ENCODE measurements at regions not wholly inside any gene's neighbourhood (a gene's known extent, or its start where the extent isn't known, plus 50 kb on each side); places are given as distances from the start of the nearest gene placed in this dataset.

GRCh38 chr20:39943336-39943735 lies 745.7 kb downstream of the MAFB start:
- TF ChIP-seq EZH2phosphoT487 (IDR thresholded peaks at IDR 0.05; ENCODE audit: insufficient read depth, low read depth) (no peak), EZH2 (IDR thresholded peaks at IDR 0.05; ENCODE audit: insufficient read depth, poor library complexity, severe bottlenecking) (no peak)
- WGBS, 2 experiments (ENCODE audit: low coverage in 1 of 2, low lambda C conversion rate in 2 of 2, missing lambda C conversion rate in 2 of 2), result 56 to 65% methylated on average over 6 of the region's 6 CpGs
- no peaks in the 10 kb centered on the region for H3K9me3 ChIP-seq (ENCODE audit: low read depth)
- no peak overlapping the region for H3K9ac ChIP-seq
- no peak overlapping the region for H2AFZ ChIP-seq
- H3K4me2 ChIP-seq (ENCODE audit: unreplicated experiment), result no peak overlapping the region
- H3K9me2 ChIP-seq (ENCODE audit: insufficient read depth), result no peaks in the 10 kb centered on the region
- no peaks in the 10 kb centered on the region for H3K36me3 ChIP-seq (ENCODE audit: low read depth)
- no peak for DNase-seq
- H4K20me1 ChIP-seq (ENCODE audit: insufficient read depth), result no peaks in the 10 kb centered on the region
- 0 out of 2 replicates have a peak, but pooled peaks cover 5% of the 10 kb centered on the region for H3K27me3 ChIP-seq (replicated peaks; ENCODE audit: insufficient read depth)
- no peaks in the 10 kb centered on the region for H3K4me1 ChIP-seq (ENCODE audit: insufficient read depth)
- no peak overlapping the region for H3K27ac ChIP-seq
- H3K4me3 ChIP-seq, result no peak overlapping the region
- no peaks in the 10 kb centered on the region for H3K79me2 ChIP-seq (ENCODE audit: insufficient read depth)
- in situ Hi-C loops (cut with MboI), result no loop called here
- no peaks in the 10 kb centered on the region for H3F3A ChIP-seq (ENCODE audit: insufficient read depth)

- Histone ChIP-seq H3F3A (ENCODE audit: insufficient read depth) (no peaks in the 10 kb centered on the region), H3K9me2 (ENCODE audit: insufficient read depth) (no peaks in the 10 kb centered on the region), H3K27me3 (replicated peaks; ENCODE audit: insufficient read depth) (no peaks in the 10 kb centered on the region), H3K9ac (no peak overlapping the region), H3K4me1 (ENCODE audit: insufficient read depth) (no peaks in the 10 kb centered on the region), H2AFZ (no peak overlapping the region), H3K9me3 (ENCODE audit: low read depth) (no peaks in the 10 kb centered on the region), H3K4me2 (ENCODE audit: unreplicated experiment) (no peak overlapping the region), H3K4me3 (no peak overlapping the region), H3K36me3 (ENCODE audit: low read depth) (no peaks in the 10 kb centered on the region), H3K79me2 (ENCODE audit: insufficient read depth) (no peaks in the 10 kb centered on the region), H4K20me1 (ENCODE audit: insufficient read depth) (no peaks in the 10 kb centered on the region), H3K27ac (no peak overlapping the region)
- in situ Hi-C loops (cut with MboI), result no loop called here
- WGBS, 2 experiments (ENCODE audit: low coverage in 1 of 2, low lambda C conversion rate in 2 of 2, missing lambda C conversion rate in 2 of 2), result 0 to 13% methylated on average over 1 of the region's 1 CpG
- DNase-seq, result no peak
- no peak for TF ChIP-seq EZH2 (IDR thresholded peaks at IDR 0.05; ENCODE audit: insufficient read depth, poor library complexity, severe bottlenecking)
- TF ChIP-seq EZH2phosphoT487 (IDR thresholded peaks at IDR 0.05; ENCODE audit: insufficient read depth, low read depth), result no peak
Observed at GRCh38 chr20:39941245-39941644, 747.8 kb downstream of the MAFB start.

- in situ Hi-C loops (cut with MboI), result no loop called here
- no peak overlapping the region for H3K4me2 ChIP-seq (ENCODE audit: unreplicated experiment)
- TF ChIP-seq EZH2 (IDR thresholded peaks at IDR 0.05; ENCODE audit: insufficient read depth, poor library complexity, severe bottlenecking) (no peak), EZH2phosphoT487 (IDR thresholded peaks at IDR 0.05; ENCODE audit: insufficient read depth, low read depth) (no peak)
- H3K4me1 ChIP-seq (ENCODE audit: insufficient read depth), result no peaks in the 10 kb centered on the region; the same call in 1 of the 2 replicates
- H3K79me2 ChIP-seq (ENCODE audit: insufficient read depth), result no peaks in the 10 kb centered on the region
- no peak overlapping the region for H3K27ac ChIP-seq
- peak; percentile 51 for DNase-seq
- no peaks in the 10 kb centered on the region for H3K9me2 ChIP-seq (ENCODE audit: insufficient read depth)
- H3F3A ChIP-seq (ENCODE audit: insufficient read depth), result no peaks in the 10 kb centered on the region
- 64 to 80% methylated on average over 2 of the region's 2 CpGs for WGBS, 2 experiments (ENCODE audit: low coverage in 1 of 2, low lambda C conversion rate in 2 of 2, missing lambda C conversion rate in 2 of 2)
- no peak overlapping the region for H2AFZ ChIP-seq
- no peaks in the 10 kb centered on the region for H3K9me3 ChIP-seq (ENCODE audit: low read depth)
- H4K20me1 ChIP-seq (ENCODE audit: insufficient read depth), result no peaks in the 10 kb centered on the region
- H3K36me3 ChIP-seq (ENCODE audit: low read depth), result no peaks in the 10 kb centered on the region
- H3K9ac ChIP-seq, result no peak overlapping the region
- no peaks in the 10 kb centered on the region for H3K27me3 ChIP-seq (replicated peaks; ENCODE audit: insufficient read depth)
- H3K4me3 ChIP-seq, result no peak overlapping the region
Observed at GRCh38 chr20:39939241-39939865, 749.7 kb downstream of the MAFB start.

GRCh38 chr20:39936401-39936800 lies 752.6 kb downstream of the MAFB start:
- no peak for DNase-seq
- no peaks in the 10 kb centered on the region for H3K79me2 ChIP-seq (ENCODE audit: insufficient read depth)
- H3F3A ChIP-seq (ENCODE audit: insufficient read depth), result no peaks in the 10 kb centered on the region
- H3K9me3 ChIP-seq (ENCODE audit: low read depth), result no peaks in the 10 kb centered on the region
- H3K36me3 ChIP-seq (ENCODE audit: low read depth), result no peaks in the 10 kb centered on the region
- H3K4me3 ChIP-seq, result no peak overlapping the region
- H3K9me2 ChIP-seq (ENCODE audit: insufficient read depth), result no peaks in the 10 kb centered on the region
- WGBS, 2 experiments (ENCODE audit: low coverage in 1 of 2, low lambda C conversion rate in 2 of 2, missing lambda C conversion rate in 2 of 2), result 75 to 84% methylated on average over 5 of the region's 5 CpGs
- no peak overlapping the region for H2AFZ ChIP-seq
- TF ChIP-seq EZH2phosphoT487 (IDR thresholded peaks at IDR 0.05; ENCODE audit: insufficient read depth, low read depth) (no peak), EZH2 (IDR thresholded peaks at IDR 0.05; ENCODE audit: insufficient read depth, poor library complexity, severe bottlenecking) (no peak)
- H3K4me2 ChIP-seq (ENCODE audit: unreplicated experiment), result no peak overlapping the region
- no peaks in the 10 kb centered on the region for H4K20me1 ChIP-seq (ENCODE audit: insufficient read depth)
- no peak overlapping the region for H3K9ac ChIP-seq
- no peaks in the 10 kb centered on the region for H3K27me3 ChIP-seq (replicated peaks; ENCODE audit: insufficient read depth)
- in situ Hi-C loops (cut with MboI), result no loop called here
- no peak overlapping the region for H3K27ac ChIP-seq
- H3K4me1 ChIP-seq (ENCODE audit: insufficient read depth), result no peaks in the 10 kb centered on the region; the same call in 1 of the 2 replicates
